Endothelial cell of umbilical vein (primary cell): ENCODE measurements at regions not wholly inside any gene's neighbourhood (a gene's known extent, or its start where the extent isn't known, plus 50 kb on each side); places are given as distances from the start of the nearest gene placed in this dataset.

Experiments
- BruUV-seq: library from RNA; stranded (reverse); fragments of 400-500 nt; replicated peaks from 2 replicates; lab custom pipeline; 2021; lab: Mats Ljungman, UMichigan
- CTCF ChIA-PET: fragments of 300-600, 350-600 bp; sonication (Branson Sonifier 250); formaldehyde crosslinking; loops from one replicate; lab custom pipeline; 2021; ENCODE audit warnings: antibody characterized with exemption, inconsistent platforms; lab: Charles Lee
- POLR2A ChIA-PET: fragments of 300-600, 350-600 bp; sonication (Branson Sonifier 250); formaldehyde crosslinking; loops from one replicate; lab custom pipeline; 2021; ENCODE audit warnings: antibody characterized with exemption, inconsistent platforms; lab: Charles Lee
- DNase-seq: peaks from one replicate; pipeline ENCODE4 v3.0.0-alpha.2; 2011; ENCODE audit warnings: low read depth, low spot score
- FAIRE-seq: peaks from 2 replicates; lab custom pipeline; 2011; peaks lifted over from hg19 to GRCh38; lab: Jason Lieb, UNC
- H2AFZ ChIP-seq: 2 replicates; pipeline ENCODE4 v1.6.0; 2012; ENCODE audit warnings: low read depth, low read length, control low read depth, inconsistent platforms
- H3K27ac ChIP-seq: 2 replicates; pipeline ENCODE4 v1.5.1; 2011; ENCODE audit warnings: low read depth, mild to moderate bottlenecking, control low read depth, low read length, moderate library complexity; ENCODE audit not compliant: insufficient read depth
- H3K27me3 ChIP-seq, 2 experiments: 2 replicates each; pipeline versions ENCODE4 v1.6.0 to v1.6.1; 2011; ENCODE audit warnings: low read length in 2 of 2, mixed read lengths in 1 of 2; ENCODE audit not compliant: control insufficient read depth in 2 of 2, insufficient read depth in 2 of 2
- H3K36me3 ChIP-seq, 2 experiments: 2 replicates in 1 of 2; 3 replicates in 1 of 2; pipeline ENCODE4 v1.5.1; 2011; ENCODE audit warnings: low read length in 2 of 2, mild to moderate bottlenecking in 1 of 2, moderate library complexity in 1 of 2; ENCODE audit not compliant: control insufficient read depth in 2 of 2, insufficient read depth in 2 of 2; ENCODE audit errors: extremely low read depth in 1 of 2
- H3K4me1 ChIP-seq: 3 replicates; pipeline ENCODE4 v1.5.1; 2011; ENCODE audit warnings: mild to moderate bottlenecking, low read length; ENCODE audit not compliant: control insufficient read depth, insufficient read depth; ENCODE audit errors: extremely low read depth
- H3K4me2 ChIP-seq: 2 replicates; pipeline ENCODE4 v1.6.1; 2011; ENCODE audit warnings: low read length, control low read depth, mixed read lengths; ENCODE audit not compliant: insufficient read depth
- H3K4me3 ChIP-seq, 3 experiments: fragments of 200-600 bp in 1 of 3; sonication (generic), shearing (Covaris generic) in 1 of 3; replicated peaks in 1 of 3; 2 replicates each; pipeline ENCODE4 v1.5.1; 2011 to 2016; ENCODE audit warnings: control low read depth in 3 of 3, low read length in 3 of 3, mild to moderate bottlenecking in 2 of 3, inconsistent platforms in 1 of 3, low read depth in 1 of 3, moderate library complexity in 1 of 3; ENCODE audit not compliant: insufficient read depth in 1 of 3
- H3K79me2 ChIP-seq: 2 replicates; pipeline ENCODE4 v1.6.0; 2012; ENCODE audit warnings: low read length, inconsistent platforms; ENCODE audit not compliant: control insufficient read depth, insufficient read depth
- H3K9ac ChIP-seq: replicated peaks from 2 replicates; pipeline ENCODE3; 2011; ENCODE audit warnings: low read length, control low read depth; ENCODE audit not compliant: insufficient read depth; ENCODE audit errors: extremely low read depth
- H3K9me1 ChIP-seq: replicated peaks from 3 replicates; pipeline ENCODE4 v1.6.0; 2011; ENCODE audit warnings: mild to moderate bottlenecking, low read length; ENCODE audit not compliant: control insufficient read depth, insufficient read depth; ENCODE audit errors: extremely low read depth
- H3K9me3 ChIP-seq: replicated peaks from 2 replicates; pipeline ENCODE4 v1.5.1; 2012; ENCODE audit warnings: low read length, inconsistent platforms; ENCODE audit not compliant: control insufficient read depth, insufficient read depth
- H4K20me1 ChIP-seq: replicated peaks from 2 replicates; pipeline ENCODE3; 2011; ENCODE audit warnings: mild to moderate bottlenecking, low read length; ENCODE audit not compliant: control insufficient read depth, insufficient read depth; ENCODE audit errors: extremely low read depth
- EZH2 ChIP-seq: IDR thresholded peaks from 2 replicates; pipeline ENCODE4 v1.6.1; 2012; ENCODE audit warnings: borderline replicate concordance, low read depth, mild to moderate bottlenecking, moderate library complexity, low read length, inconsistent platforms; ENCODE audit not compliant: severe bottlenecking
- FOS ChIP-seq: IDR thresholded peaks from 2 replicates; pipeline ENCODE4 v1.6.1; 2011; ENCODE audit warnings: mild to moderate bottlenecking, low read length, moderate library complexity, borderline replicate concordance; ENCODE audit not compliant: insufficient read depth
- GATA2 ChIP-seq: IDR thresholded peaks from 2 replicates; pipeline ENCODE4 v1.7.0; 2011; ENCODE audit warnings: low read depth, mild to moderate bottlenecking, moderate library complexity, mixed read lengths, low read length; ENCODE audit not compliant: insufficient read length, insufficient read depth
- JUN ChIP-seq: IDR thresholded peaks from 2 replicates; pipeline ENCODE4 v1.6.1; 2011; ENCODE audit warnings: borderline replicate concordance, low read depth; ENCODE audit not compliant: insufficient read length, insufficient read depth
- MYC ChIP-seq: IDR thresholded peaks from one replicate; pipeline ENCODE4 v1.6.1; 2011; ENCODE audit warnings: mild to moderate bottlenecking, low read depth, low read length
- POLR2A ChIP-seq: IDR thresholded peaks from 2 replicates; pipeline ENCODE4 v1.6.1; 2012; ENCODE audit warnings: low read depth, mild to moderate bottlenecking, control low read depth, low read length
- POLR2AphosphoS5 ChIP-seq: IDR thresholded peaks from 2 replicates; pipeline ENCODE4 v1.6.1; 2012; ENCODE audit warnings: low read depth, mild to moderate bottlenecking, control low read depth, low read length, moderate library complexity; ENCODE audit not compliant: insufficient read depth
- dilution Hi-C: fragments of 300-500 bp; cut with MboI; formaldehyde crosslinking; loops from one replicate; pipeline ENCODE4 v1.15.0; 2019; ENCODE audit warnings: low sequenced_read_pairs; ENCODE audit not compliant: extremely low pct_ligation_motif_present
- intact Hi-C: fragments of 100-400 bp; cut with micrococcal nuclease; formaldehyde crosslinking; loops from one replicate; pipeline ENCODE4 v1.10.0; 2022
- TF ChIP-seq, protein P1 (sequence below), 2 donors: IDR thresholded peaks; 1 replicate in 1 of 2; 2 replicates in 1 of 2; pipeline ENCODE4 v1.5.1; 2011; ENCODE audit warnings: low read length in 2 of 2, mild to moderate bottlenecking in 2 of 2, moderate library complexity in 2 of 2, control low read depth in 1 of 2, inconsistent platforms in 1 of 2, low read depth in 1 of 2; ENCODE audit not compliant: insufficient read depth in 1 of 2; ENCODE audit errors: extremely low read depth in 1 of 2
- TF ChIP-seq, protein P2 (sequence below): IDR thresholded peaks from 2 replicates; pipeline ENCODE4 v1.6.1; 2011; ENCODE audit not compliant: insufficient read depth, insufficient read length

DNA sequence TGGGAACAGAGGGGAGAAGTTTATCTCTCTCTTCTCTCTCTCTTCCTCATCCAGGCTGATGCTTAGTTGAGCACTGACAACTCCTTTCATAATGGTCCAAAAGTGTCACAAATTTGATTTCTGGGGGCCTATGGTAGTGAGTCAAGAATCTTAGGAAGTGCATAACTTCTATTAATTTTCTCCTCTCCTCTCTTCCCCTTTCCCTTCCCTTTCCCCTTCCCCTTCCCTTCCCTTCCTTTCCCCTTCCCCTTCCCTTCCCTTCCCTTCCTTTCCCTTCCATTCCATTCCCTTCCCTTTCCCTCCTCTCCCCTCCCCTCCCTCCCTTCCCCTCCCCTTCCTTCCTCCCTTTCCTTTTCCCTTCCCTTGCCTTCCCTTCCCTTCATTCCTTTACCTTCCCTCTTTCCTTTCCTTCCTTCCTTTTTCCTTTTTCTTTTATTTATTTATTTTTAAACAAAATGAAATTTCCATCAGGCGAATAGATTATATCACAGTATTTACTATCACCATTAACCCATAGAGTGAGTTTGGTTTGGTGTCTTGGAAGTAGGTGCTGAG lies 56.9 kb upstream of the JAG1 start:
- Histone ChIP-seq H4K20me1 (no peaks in the 10 kb centered on the region), H3K9ac (no peak overlapping the region), H3K79me2 (no peaks in the 10 kb centered on the region), H3K36me3 (no peaks in the 10 kb centered on the region), H3K4me2 (no peak overlapping the region), H3K27me3 (no peaks in the 10 kb centered on the region), H2AFZ (no peak overlapping the region), H3K4me3 (no peak overlapping the region), H3K9me3 (no peaks in the 10 kb centered on the region), H3K4me1 (peaks cover 15% of the 10 kb centered on the region), H3K9me1 (no peaks in the 10 kb centered on the region), H3K27ac (no peak overlapping the region)
- dilution Hi-C loops (no loop called here), intact Hi-C loops (loop anchor here (5.0 kb wide), 1 partner anchor 38 kb away; no protein-coding TSS in a partner anchor)
- DNase-seq = no peak
- BruUV-seq = no TSS peak
- no peak for TF ChIP-seq POLR2A
- TF ChIP-seq FOS = no peak
- no peak for TF ChIP-seq GATA2
- TF ChIP-seq, protein P1, sequence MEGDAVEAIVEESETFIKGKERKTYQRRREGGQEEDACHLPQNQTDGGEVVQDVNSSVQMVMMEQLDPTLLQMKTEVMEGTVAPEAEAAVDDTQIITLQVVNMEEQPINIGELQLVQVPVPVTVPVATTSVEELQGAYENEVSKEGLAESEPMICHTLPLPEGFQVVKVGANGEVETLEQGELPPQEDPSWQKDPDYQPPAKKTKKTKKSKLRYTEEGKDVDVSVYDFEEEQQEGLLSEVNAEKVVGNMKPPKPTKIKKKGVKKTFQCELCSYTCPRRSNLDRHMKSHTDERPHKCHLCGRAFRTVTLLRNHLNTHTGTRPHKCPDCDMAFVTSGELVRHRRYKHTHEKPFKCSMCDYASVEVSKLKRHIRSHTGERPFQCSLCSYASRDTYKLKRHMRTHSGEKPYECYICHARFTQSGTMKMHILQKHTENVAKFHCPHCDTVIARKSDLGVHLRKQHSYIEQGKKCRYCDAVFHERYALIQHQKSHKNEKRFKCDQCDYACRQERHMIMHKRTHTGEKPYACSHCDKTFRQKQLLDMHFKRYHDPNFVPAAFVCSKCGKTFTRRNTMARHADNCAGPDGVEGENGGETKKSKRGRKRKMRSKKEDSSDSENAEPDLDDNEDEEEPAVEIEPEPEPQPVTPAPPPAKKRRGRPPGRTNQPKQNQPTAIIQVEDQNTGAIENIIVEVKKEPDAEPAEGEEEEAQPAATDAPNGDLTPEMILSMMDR (IDR thresholded peaks at IDR 0.05; ENCODE audit: extremely low read depth in 1 of 2, insufficient read depth in 1 of 2, low read depth in 1 of 2, low read length in 2 of 2) = no peak
- TF ChIP-seq EZH2 = no peak
- no peak for TF ChIP-seq JUN
- TF ChIP-seq POLR2AphosphoS5 = no peak
- TF ChIP-seq, protein P2, sequence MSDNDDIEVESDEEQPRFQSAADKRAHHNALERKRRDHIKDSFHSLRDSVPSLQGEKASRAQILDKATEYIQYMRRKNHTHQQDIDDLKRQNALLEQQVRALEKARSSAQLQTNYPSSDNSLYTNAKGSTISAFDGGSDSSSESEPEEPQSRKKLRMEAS = no peak
- no peak for TF ChIP-seq MYC
- no peak for FAIRE-seq
- ChIA-PET CTCF (interaction anchor here (1.0 to 2.3 kb wide), 2 partner anchors 9 to 14 kb away, joined by 4 to 6 read pairs; no protein-coding TSS in a partner anchor), POLR2A (no interaction called here)
